Caco-2 (cell line): ENCODE measurements at regions not wholly inside any gene's neighbourhood (a gene's known extent, or its start where the extent isn't known, plus 50 kb on each side); places are given as distances from the start of the nearest gene placed in this dataset.

ENCODE experiments used
- BruUV-seq: library from RNA; stranded (reverse); fragments of 400-500 nt; replicated peaks from 2 replicates; lab custom pipeline; 2021; lab: Mats Ljungman, UMichigan
- CTCF ChIA-PET: fragments of 300-600 bp; sonication (Branson Sonifier 250); formaldehyde crosslinking; loops from one replicate; lab custom pipeline; 2022; ENCODE audit warnings: antibody characterized with exemption; lab: Charles Lee
- POLR2A ChIA-PET: fragments of 300-600 bp; sonication (Branson Sonifier 250); formaldehyde crosslinking; loops from one replicate; lab custom pipeline; 2022; ENCODE audit warnings: antibody characterized with exemption; lab: Charles Lee
- DNase-seq, 2 experiments: peaks; one replicate each; pipeline versions ENCODE4 v3.0.0 to v3.0.0-alpha.2; 2020 to 2022
- H3K27me3 ChIP-seq: replicated peaks from 2 replicates; pipeline ENCODE4 v1.6.0; 2011; ENCODE audit warnings: low read length; ENCODE audit not compliant: control insufficient read depth, insufficient read depth
- H3K36me3 ChIP-seq: 2 replicates; pipeline ENCODE4 v1.5.1; 2011; ENCODE audit warnings: low read length; ENCODE audit not compliant: control insufficient read depth, insufficient read depth
- H3K4me1 ChIP-seq: fragments of 250-450 bp; sonication (Bioruptor Pico); 2 replicates; pipeline ENCODE4 v1.5.1; 2020; ENCODE audit warnings: mild to moderate bottlenecking
- H3K4me3 ChIP-seq: 2 replicates; pipeline ENCODE4 v1.5.1; 2011; ENCODE audit warnings: low read depth, mild to moderate bottlenecking, control low read depth, low read length
- H3K9me3 ChIP-seq: fragments of 250-450 bp; sonication (Bioruptor Pico); 2 replicates; pipeline ENCODE4 v1.5.1; 2020; ENCODE audit warnings: mild to moderate bottlenecking, moderate library complexity
- H3K27ac Mint-ChIP-seq: one replicate; pipeline ENCODE4 v1.8.0; 2022; ENCODE audit warnings: mixed read lengths; ENCODE audit not compliant: unreplicated experiment
- H3K27me3 Mint-ChIP-seq: one replicate; pipeline ENCODE4 v1.8.0; 2022; ENCODE audit warnings: mixed read lengths; ENCODE audit not compliant: insufficient read depth, unreplicated experiment
- H3K36me3 Mint-ChIP-seq: one replicate; pipeline ENCODE4 v1.8.0; 2022; ENCODE audit warnings: mild to moderate bottlenecking, mixed read lengths; ENCODE audit not compliant: insufficient read depth, unreplicated experiment
- H3K4me1 Mint-ChIP-seq: one replicate; pipeline ENCODE4 v1.8.0; 2022; ENCODE audit warnings: low read depth, mixed read lengths; ENCODE audit not compliant: unreplicated experiment
- H3K4me3 Mint-ChIP-seq: one replicate; pipeline ENCODE4 v1.8.0; 2022; ENCODE audit warnings: mild to moderate bottlenecking, moderate library complexity, mixed read lengths; ENCODE audit not compliant: unreplicated experiment
- H3K9me3 Mint-ChIP-seq: one replicate; pipeline ENCODE4 v1.8.0; 2022; ENCODE audit warnings: mixed read lengths; ENCODE audit not compliant: unreplicated experiment
- CTCF ChIP-seq, 2 experiments: fragments of 200-600 bp in 1 of 2; IDR thresholded peaks; 1 replicate in 1 of 2; 2 replicates in 1 of 2; pipeline versions ENCODE4 v1.5.1 to v1.8.0; 2011 to 2022; ENCODE audit warnings: antibody characterized with exemption in 1 of 2, control low read depth in 1 of 2, inconsistent platforms in 1 of 2, low read depth in 1 of 2, low read length in 1 of 2, mild to moderate bottlenecking in 1 of 2, moderate library complexity in 1 of 2; ENCODE audit not compliant: insufficient read depth in 1 of 2, severe bottlenecking in 1 of 2, unreplicated experiment in 1 of 2
- intact Hi-C: fragments of 100-400 bp; cut with micrococcal nuclease; formaldehyde crosslinking; loops from one replicate; pipeline ENCODE4 v1.10.0; 2022; ENCODE audit not compliant: unreplicated experiment

- POLR2A ChIA-PET = no interaction called here
- CTCF ChIA-PET = no interaction called here
- TF ChIP-seq CTCF (IDR thresholded peaks at IDR 0.05; ENCODE audit: insufficient read depth in 1 of 2, low read depth in 1 of 2, low read length in 1 of 2, severe bottlenecking in 1 of 2, unreplicated experiment in 1 of 2) = no peak
- Mint-ChIP-seq H3K27ac (no peak overlapping the region), H3K27me3 (no peaks in the 10 kb centered on the region), H3K4me3 (no peak overlapping the region), H3K36me3 (no peaks in the 10 kb centered on the region), H3K9me3 (peaks cover 27% of the 10 kb centered on the region), H3K4me1 (no peaks in the 10 kb centered on the region)
- peaks cover 7% of the 10 kb centered on the region for H3K9me3 ChIP-seq
- no peaks in the 10 kb centered on the region for H3K27me3 ChIP-seq
- H3K4me1 ChIP-seq = peaks cover 4% of the 10 kb centered on the region; the same call in 1 of the 2 replicates
- DNase-seq = no peak
- H3K36me3 ChIP-seq = no peaks in the 10 kb centered on the region
- no TSS peak for BruUV-seq
- intact Hi-C loops = no loop called here
- H3K4me3 ChIP-seq = no peak overlapping the region
Observed at GRCh38 chr10:3712707-3713106, 72.3 kb downstream of the KLF6 start.

GRCh38 chr10:3711918-3712317, 73.1 kb downstream of the KLF6 start:
- H3K27ac Mint-ChIP-seq = no peak overlapping the region
- H3K27me3 ChIP-seq = no peaks in the 10 kb centered on the region
- H3K4me1 Mint-ChIP-seq = no peaks in the 10 kb centered on the region
- BruUV-seq = no TSS peak
- H3K36me3 ChIP-seq = no peaks in the 10 kb centered on the region
- DNase-seq = no peak
- POLR2A ChIA-PET = no interaction called here
- H3K36me3 Mint-ChIP-seq = no peaks in the 10 kb centered on the region
- no peak for TF ChIP-seq CTCF (IDR thresholded peaks at IDR 0.05; ENCODE audit: insufficient read depth in 1 of 2, low read depth in 1 of 2, low read length in 1 of 2, severe bottlenecking in 1 of 2, unreplicated experiment in 1 of 2)
- peaks cover 7% of the 10 kb centered on the region for H3K9me3 ChIP-seq
- H3K4me3 ChIP-seq = no peak overlapping the region
- no peaks in the 10 kb centered on the region for H3K27me3 Mint-ChIP-seq
- H3K4me3 Mint-ChIP-seq = no peak overlapping the region
- CTCF ChIA-PET = no interaction called here
- peaks cover 4% of the 10 kb centered on the region; the same call in 1 of the 2 replicates for H3K4me1 ChIP-seq
- intact Hi-C loops = no loop called here
- peaks cover 27% of the 10 kb centered on the region for H3K9me3 Mint-ChIP-seq

- Mint-ChIP-seq H3K36me3 (no peaks in the 10 kb centered on the region), H3K4me3 (no peak overlapping the region), H3K27me3 (no peaks in the 10 kb centered on the region), H3K27ac (no peak overlapping the region), H3K4me1 (no peaks in the 10 kb centered on the region), H3K9me3 (peaks cover 27% of the 10 kb centered on the region)
- no TSS peak for BruUV-seq
- Histone ChIP-seq H3K4me1 (peaks cover 4% of the 10 kb centered on the region; the same call in 1 of the 2 replicates), H3K4me3 (no peak overlapping the region), H3K27me3 (no peaks in the 10 kb centered on the region), H3K36me3 (no peaks in the 10 kb centered on the region), H3K9me3 (peaks cover 7% of the 10 kb centered on the region)
- intact Hi-C loops = no loop called here
- POLR2A ChIA-PET = no interaction called here
- no peak for TF ChIP-seq CTCF (IDR thresholded peaks at IDR 0.05; ENCODE audit: insufficient read depth in 1 of 2, low read depth in 1 of 2, low read length in 1 of 2, severe bottlenecking in 1 of 2, unreplicated experiment in 1 of 2)
- CTCF ChIA-PET = interaction anchor here (0.6 kb wide), 1 partner anchor 128 kb away, joined by 3 read pairs; no protein-coding TSS in a partner anchor
- no peak for DNase-seq
Observed at GRCh38 chr10:3710764-3711163, 74.2 kb downstream of the KLF6 start.
